NCI-H1417 (cell line): ENCODE measurements at regions not wholly inside any gene's neighbourhood (a gene's known extent, or its start where the extent isn't known, plus 50 kb on each side); places are given as distances from the start of the nearest gene placed in this dataset.

Experiments
- DNase-seq, 3 experiments: peaks; one replicate each; lab custom pipeline; 2025; lab: John Stamatoyannopoulos, UW

DNA sequence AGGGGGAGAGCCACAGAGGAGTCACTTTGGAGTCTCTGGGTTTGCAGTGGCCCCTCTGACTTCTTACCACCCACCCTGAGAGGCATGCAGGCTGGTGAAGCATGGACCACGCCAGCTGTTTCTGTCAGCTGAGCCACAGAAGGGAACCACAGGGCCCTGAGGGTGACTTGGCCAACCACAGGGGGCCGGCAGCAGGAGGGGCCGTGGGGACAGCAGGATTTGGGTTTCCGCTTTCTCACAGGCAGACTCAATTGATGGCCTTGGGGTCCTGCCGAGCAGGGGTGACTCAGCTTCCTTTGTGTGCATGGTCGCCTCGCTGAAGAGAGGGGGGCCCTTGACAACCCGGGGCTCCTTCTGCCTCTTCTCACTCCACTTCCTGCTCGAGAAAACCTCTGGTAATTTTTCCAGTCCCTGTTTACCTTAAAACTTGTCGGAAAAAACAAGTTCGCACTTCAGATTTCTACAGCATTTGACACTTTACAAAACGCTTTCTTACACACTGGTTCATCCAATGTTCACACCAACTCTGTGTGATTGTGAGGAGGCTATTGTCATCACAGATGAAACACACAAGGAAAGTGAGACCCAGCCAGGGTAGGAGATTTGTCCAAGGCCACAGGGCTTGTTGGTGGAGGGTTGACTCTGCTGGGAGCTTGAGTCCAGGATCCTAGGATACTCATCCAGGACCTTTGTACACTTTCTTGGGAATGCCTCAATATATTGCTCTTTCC lies 311.2 kb downstream of the LPIN1 start:
- DNase-seq: no peak

DNA sequence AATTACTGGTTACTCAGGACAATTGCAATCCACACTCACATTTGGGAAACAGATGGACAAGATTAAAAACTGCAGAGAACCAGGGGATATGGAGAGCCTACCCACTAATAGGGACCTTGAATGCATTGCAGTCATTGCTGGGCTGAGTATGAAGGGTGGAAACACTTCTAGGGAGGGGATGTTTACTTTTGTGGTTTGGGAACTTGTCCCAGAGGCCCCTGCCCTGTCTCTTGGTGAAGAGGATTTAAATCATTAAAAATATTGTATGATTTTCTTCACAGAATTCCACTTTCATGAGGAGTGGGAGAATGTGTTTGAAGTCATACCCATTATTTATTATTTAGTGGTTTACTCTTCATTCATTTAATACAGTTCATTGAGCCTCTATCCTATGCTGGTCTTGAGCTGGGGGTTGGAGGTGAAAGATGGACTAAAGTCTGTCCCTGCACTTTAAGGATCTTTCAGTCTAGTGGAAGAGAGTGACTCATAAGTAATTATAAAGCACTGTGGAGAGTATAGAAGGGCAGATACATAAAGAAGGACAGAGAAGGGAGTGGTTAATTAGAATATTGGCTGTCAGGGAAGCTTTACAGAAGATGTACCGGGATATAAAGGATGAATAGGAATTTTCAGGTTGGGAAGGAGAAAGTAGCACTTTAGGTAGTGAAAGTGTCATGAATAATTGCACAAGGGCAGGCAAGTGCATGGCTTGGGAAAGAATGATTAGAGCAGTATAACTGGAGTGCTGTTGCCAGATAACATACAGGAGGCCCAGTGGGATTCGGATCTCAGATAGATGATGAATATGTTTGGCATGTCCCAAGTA lies 313.4 kb downstream of the LPIN1 start:
- DNase-seq: no peak

DNA sequence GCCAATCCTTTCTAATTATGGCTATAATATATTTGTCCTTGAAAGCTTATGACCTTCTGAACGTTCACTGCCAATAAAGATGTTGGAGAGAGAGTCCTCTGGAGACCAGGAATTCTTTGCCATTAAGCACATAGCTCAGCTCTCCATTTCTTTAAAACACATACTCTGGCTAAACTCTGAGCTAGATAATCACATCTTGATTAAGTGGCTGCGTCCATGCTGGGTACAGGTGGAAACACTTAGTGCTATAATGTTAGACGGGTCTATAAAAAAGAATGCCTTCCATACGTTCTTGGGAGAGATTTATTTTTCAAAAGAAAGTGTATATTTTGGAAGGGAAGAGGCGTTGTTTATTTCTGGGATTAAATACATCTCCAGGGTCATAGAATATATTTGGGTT lies 314.5 kb downstream of the LPIN1 start:
- DNase-seq: no peak

DNA sequence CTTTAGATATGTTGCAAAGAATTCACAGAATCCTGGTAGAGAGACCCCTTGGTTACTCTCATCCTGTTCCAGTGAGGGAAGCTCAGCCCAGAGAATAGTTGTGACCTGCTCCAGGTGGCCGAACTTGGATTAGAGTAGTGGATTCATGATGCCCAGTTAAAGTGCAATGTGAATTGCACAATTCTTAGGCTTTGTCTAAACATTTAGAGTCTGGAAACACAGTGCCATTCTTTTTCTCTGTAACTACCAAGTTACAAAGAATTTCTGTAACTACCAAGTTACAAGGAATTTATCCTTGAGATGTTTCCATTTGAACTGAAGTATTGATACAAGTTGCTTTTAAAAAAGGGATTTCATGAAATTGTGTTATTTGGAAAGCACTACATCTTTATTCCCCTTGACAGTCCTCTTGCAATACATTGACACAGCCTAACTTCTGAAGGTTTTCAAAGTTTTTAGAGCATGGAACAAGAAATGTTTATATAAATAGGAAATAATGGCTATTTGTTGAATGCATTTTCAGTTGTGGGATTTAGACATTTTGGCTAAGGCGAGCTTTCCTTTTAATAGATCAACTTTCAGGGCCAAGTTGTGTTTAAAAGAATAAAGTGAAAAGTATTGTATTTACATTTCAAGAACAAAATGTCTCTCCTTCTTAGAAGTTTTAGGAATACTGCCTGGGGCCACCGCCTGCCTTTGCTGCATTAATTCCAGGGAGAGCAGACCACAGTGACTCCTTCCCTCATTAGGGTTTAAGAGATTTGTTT lies 315.0 kb downstream of the LPIN1 start:
- no peak for DNase-seq

DNA sequence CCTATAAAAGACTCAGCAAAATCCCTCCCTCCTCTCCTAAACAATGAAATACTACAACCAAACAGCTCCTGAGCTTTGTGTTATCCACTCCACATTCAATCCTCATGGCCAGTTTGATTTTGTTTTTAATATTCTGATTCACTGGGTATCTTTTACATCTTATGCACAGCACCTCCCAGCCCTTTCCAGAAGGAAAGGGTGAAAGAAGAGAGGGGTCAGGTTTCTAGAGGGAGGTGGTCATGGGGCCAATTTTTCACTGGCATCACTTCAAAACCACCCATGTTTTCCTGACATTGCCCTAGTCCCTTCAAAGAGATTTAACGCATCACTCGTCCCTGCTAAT lies 315.6 kb downstream of the LPIN1 start:
- DNase-seq: peak in 1 of 3 experiments; percentile 76

DNA sequence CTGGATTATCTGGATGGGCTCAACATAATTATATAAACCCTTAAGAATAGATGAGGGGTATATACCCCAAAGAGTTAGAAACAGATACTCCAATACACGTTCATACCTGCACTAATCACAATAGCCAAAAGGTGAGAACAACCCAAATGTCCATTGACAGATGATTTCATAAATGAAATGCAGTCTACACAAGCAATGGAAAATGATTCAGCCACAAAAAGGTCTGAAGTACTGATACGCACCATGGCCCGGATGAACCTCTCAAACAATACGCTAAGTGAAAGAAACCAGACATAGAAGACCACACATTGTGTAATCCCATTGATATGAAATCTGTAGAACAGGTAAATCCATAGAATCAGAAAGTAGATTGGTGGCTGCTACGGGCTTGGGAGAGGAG lies 316.8 kb downstream of the LPIN1 start:
- no peak for DNase-seq

DNA sequence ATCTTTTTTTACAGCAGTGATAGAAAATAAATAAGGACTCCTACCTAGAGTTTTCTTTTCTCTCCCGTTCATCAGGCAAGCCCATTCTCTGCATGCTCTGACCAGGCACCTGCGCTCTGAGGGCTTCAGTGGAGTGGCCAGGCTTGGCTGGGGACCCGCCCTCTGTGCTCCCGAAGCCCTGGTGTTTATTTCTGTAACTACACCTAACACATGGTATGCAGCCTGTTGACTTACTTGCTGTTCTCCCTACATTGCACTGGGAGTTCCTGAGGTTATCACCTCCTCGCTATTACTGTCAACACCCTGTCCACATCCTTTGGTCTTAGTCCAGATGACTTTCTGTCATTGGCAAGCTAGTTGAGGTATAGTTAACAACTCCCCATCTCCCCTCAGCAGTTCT lies 317.7 kb downstream of the LPIN1 start:
- DNase-seq: no peak

DNA sequence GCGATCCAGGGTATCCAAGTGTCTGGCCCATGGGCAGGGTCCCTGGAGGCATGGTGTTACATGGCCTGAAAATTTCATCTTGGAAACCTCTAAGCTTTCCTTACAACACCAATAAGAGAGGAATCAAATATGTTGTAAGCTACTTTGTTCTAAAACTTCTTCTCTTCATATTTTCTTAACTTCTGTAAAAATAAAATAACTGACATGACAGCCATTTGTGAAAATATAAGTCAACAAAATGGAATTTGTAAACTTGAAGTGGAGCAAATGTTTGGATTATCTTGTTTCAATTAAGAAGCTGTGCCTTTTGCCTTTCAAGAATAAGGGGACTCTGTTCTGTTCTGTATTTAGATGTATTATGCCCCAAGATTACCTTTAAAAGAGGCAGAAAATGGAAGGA lies 319.7 kb downstream of the LPIN1 start:
- DNase-seq: no peak

DNA sequence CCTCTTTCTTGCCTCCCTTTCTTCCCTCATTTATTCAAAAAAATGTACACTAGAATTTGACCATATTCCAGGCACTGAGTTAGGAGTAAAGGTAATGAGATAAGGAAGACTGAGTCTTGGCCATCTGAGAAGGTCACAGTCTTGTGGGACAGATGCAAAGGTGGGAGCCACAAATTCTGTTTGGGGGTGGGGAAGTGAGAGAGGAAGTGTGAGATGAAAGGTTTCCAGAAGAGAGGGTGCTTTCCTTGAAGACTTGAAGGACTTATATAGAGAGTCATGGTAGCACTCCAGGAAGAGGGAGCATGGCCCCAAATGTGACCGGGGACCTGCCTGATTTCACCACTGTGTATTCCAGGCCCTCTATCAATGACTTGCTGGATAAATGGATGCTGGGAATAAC lies 320.6 kb downstream of the LPIN1 start:
- no peak for DNase-seq

DNA sequence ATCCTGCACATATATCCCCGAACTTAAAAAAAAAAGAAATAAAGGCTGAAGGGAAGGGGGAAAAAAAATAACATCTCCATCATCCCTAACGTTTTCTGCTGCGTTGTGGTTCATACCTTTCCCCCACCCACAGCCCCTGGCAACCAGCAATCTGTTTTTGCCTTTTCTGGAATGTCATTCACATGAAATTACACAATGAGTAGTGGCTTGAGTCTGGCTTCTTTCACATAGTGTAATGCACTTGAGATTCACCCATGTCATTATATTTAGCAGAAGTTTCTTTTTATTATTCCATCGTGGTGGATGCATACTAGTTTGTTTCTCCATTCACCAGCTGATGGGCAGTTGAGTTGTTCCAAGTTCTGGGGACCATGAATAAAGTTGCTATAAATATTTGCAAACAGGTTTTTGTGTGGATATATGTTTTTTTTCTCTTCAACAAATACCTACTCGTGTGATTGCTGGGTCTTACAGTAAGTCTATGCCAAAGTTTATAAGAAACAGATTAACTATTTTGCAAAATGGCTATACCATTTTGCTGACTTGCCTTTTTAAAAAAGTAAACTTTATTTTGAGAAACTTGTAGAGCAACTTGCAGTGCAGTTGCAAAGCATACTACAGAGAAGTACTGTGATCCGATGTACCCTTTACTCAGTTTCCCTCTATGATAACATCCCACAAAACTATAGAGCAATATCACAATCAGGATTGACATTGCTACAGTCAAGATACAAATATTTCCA lies 322.5 kb downstream of the LPIN1 start:
- DNase-seq: no peak

DNA sequence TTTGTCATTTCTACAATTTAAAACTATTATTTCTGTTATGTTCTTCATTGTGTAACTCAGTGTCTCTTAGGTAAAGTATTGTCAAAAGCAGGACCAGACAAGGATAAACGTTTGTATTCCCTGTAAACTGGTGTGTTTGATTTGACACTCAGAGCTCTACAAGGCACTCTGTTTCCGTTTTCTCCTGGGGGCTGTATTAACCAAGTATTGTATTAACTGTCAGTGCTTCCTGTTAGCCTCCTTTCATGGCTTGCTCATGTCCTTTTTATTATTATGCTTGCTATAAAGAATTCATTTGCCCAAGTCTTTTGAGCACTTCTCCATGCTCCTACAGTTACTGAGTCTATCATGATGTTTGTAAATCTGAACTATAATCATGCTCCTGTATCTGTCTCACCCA lies 323.7 kb downstream of the LPIN1 start:
- DNase-seq: no peak

DNA sequence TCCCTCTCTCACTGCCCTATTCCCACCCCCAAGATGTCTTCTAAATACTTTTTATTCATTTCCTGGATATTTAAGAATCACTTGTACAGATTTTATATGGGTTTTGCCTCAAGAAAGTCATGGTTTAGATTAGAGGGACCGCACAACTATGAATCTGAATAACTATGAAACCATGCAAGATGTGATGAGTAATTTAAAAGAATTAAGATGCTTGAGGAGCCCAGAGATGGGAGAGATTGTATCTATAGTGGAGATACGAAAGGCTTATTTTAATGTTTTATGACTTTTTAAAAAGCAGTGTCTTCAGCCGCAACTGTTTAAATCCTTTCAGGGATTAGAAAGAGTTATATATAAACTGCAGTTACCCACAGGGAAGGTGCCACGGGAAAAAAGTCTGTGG lies 324.1 kb downstream of the LPIN1 start:
- no peak for DNase-seq

DNA sequence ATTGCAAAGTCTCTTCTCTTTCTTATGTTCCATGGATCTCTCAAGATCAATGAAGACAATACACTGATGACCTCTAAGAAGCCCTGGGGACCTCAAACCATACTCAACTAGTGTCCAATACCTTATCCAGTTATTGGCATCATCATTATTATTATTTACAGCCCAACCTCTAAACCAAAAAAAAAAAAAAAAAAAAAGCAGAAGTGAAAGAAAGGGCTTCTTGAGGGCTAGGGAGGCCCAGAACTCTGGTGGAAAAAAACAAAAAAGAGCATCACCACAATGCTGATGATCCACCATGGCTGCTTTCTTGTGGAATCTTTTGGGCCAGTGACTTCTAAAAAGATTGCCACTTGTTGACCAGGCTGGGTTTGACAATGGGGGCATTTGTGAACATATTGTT lies 324.9 kb downstream of the LPIN1 start:
- DNase-seq: no peak

DNA sequence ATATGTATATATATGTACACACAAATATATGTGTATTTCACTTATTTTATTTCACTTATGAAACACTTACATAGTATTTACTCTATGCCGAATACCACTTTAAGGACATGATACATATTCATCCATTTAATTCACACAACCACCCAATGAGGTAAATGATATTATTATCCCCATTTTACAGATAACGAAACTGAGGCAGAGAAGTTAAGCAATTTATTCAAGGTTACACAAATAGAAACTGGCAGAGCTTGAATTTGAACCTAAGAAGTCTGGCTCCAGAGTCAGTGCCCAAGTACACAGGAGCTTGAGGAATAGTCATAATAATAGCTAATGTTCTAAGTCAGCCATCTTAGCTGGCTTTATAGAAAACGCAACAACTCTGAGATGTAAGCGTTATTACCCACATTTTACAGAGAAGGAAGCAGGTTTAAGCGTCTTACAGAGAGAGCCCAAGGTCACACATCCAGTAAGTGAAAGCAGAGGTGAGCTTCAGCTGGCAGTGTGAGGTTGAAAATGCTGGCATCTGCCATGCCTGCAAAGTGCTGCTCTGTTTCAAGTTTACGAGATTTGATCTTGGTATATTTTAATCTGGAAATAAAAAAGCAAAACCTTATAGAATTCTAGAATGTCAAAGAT lies 326.9 kb downstream of the LPIN1 start:
- DNase-seq: no peak

DNA sequence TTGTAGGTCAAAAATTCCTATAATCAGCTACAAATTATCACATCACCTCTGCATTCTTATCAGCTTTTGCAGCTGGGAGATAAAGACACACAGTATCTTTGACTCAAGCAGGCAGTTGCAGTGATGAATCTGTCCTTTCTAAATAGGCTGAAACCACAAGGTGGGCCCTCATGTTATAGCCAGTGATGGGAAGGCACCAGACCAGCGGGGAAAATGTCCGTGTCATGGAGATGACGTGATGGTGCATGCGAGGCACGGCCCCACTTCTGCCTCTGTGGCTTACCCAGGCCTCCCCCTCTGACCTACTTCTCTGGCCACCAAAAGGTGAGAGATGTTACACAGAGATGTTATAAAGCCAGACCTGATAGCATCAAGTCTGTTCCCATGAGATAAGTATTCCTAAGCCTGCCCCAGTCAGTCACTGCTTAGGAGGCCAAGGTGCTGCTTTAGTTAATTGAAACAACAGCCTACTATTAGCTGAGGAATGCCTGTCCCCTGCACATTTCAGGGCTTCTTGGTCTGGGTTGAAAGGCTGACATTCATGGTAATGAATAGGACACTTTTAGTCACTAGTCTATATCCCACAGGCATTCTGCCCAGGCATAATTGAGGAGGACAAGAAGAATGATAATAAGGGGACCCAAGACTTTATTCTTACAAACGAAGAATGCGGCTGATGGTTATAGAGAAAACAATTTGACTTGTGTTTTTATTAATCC lies 327.9 kb downstream of the LPIN1 start:
- DNase-seq: no peak

DNA sequence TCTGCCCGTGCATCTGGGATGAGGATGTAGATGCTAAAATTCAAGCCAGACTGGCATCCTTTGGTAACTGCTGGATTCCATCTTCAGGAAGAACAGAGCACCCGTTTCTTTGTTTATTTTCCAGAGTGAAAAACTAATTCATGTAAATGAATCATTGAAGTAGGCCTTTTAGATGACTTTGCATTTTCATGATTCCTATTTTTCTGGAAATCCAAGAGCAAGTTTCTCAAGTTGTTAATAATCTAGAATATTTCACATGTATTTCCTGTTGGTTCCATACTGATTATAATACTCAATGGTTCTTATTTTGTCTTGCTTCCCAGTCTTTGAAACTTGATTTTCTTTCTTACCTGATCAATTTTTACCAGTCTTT lies 328.4 kb downstream of the LPIN1 start:
- DNase-seq: no peak

DNA sequence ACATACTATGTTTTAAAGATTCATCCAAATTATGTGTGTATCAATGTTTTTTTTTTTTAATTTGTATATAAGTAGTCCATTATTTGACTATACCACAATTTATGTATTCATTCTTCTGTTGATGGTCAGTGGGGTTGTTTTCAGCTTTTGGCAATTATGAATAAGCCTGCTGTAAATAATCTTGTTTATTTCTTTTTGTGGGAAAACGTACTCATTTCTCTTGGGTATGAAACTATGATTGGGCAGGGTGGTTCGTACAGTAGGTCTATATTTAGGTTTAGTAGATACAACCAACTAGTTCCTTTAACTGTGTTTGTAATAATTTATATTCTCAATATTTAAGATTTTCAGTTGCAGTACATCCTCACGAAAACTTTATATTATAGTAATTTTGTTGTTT lies 329.2 kb downstream of the LPIN1 start:
- no peak for DNase-seq

DNA sequence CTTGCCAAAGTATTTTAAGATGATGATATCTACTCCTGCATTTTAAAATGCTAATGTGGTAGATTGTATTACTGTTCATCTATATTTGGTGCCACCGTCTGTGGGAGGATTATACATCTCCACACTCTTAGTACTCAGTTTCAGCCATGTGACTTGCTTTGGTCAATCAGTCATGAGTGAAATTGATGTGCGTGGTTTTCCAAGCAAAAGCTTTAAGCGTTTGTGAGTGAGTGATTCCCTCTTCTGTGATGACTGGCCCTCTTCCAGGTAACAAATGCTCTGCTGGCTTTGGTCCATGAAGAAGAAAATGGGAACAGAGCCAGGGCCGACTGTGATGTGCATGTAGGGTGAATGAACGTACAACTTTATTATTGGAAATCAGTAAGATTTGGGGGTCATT lies 330.4 kb downstream of the LPIN1 start:
- DNase-seq: peak in 2 of 3 experiments; percentile 49 to 97

DNA sequence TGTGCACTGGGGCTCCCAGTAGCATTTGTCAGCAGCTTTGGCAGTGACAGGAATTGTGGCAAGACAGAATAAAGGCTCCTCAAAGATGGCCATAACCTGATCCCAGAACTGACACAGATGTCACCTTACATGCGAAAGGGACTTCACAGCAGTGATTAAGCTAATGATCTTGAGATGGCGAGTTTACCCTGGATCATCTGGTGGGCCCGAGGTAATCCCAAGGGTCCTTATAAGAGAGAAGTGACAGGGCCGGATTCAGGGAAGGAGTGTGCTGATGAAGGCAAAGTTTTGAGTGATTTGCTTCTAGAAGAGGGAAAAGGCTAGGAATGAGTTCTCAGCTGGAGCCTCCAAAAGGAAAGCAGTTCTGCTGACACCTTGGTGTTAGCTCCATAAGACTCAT lies 333.9 kb downstream of the LPIN1 start:
- DNase-seq: no peak

DNA sequence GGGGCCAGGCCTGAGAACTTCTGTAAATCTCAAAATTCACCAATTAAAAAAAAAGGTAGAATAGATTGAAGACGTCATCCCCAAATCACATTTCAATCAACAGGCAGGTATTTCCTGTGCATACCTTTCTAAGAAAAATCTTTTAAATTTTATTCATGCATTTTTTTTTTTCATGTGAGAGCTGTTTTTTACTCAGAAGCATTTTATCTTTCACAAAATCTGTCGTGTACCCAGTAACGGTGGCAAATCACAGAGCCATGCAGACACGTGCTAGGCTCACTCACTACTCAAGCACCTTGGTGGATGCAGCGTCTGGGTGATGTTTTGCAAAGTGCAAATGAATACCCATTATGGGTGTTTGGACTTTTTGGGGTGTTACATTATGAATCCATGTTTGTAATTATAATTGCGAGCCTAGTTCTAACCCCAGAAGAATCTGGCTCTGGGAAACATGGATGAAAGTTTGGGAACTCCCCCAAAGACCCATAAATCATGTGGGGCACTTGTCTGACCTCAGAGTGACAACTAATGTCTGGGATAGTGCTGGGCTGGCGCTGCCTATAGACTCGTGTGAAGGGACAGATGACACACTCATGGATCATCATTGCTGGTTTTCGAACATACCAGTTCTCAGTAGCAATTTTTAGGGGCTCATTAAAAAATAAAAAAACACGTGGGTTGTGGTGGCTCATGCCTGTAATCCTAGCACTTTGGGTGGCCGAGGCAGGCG lies 335.2 kb downstream of the LPIN1 start:
- no peak for DNase-seq
